HCT116 (cell line): ENCODE measurements at regions not wholly inside any gene's neighbourhood (a gene's known extent, or its start where the extent isn't known, plus 50 kb on each side); places are given as distances from the start of the nearest gene placed in this dataset.

ENCODE experiments used
- ATAC-seq: fragments of 200-7000 bp; cut with Tn5 transposase; 2 replicates; pipeline ENCODE4 v1.9.1; 2020; ENCODE audit warnings: mild to moderate bottlenecking, moderate library complexity
- BruUV-seq: library from RNA; stranded (reverse); fragments of 400-500 nt; replicated peaks from 2 replicates; lab custom pipeline; 2021; lab: Mats Ljungman, UMichigan
- CTCF ChIA-PET: fragments of 300-600 bp; sonication (Branson Sonifier 250); formaldehyde crosslinking; loops from one replicate; lab custom pipeline; 2021; ENCODE audit warnings: antibody characterized with exemption; lab: Charles Lee
- POLR2A ChIA-PET: fragments of 300-600, 350-600 bp; sonication (Branson Sonifier 250); formaldehyde crosslinking; loops from one replicate; lab custom pipeline; 2021; ENCODE audit warnings: antibody characterized with exemption; lab: Charles Lee
- RAD21 ChIA-PET, 2 experiments: fragments of 300-600 bp; sonication (Branson Sonifier 250); formaldehyde crosslinking; loops; one replicate each; lab custom pipeline; 2023; ENCODE audit warnings: low total read pairs in 2 of 2; ENCODE audit not compliant: uncharacterized antibody in 2 of 2, unreplicated experiment in 2 of 2, low non-redundant PET in 1 of 2; lab: Charles Lee
- DNase-seq: peaks from one replicate; pipeline ENCODE4 v3.0.0-alpha.2; 2010; ENCODE audit warnings: low read depth, low spot score
- H2AFZ ChIP-seq: fragments of 200-600 bp; shearing (Covaris generic), sonication (generic); 2 replicates; pipeline ENCODE4 v1.6.1; 2017; ENCODE audit warnings: low read depth, mixed run types, mixed read lengths, antibody characterized with exemption, low read length; ENCODE audit not compliant: poor library complexity, severe bottlenecking
- H3K27ac ChIP-seq: 2 replicates; pipeline ENCODE4 v1.5.1; 2012; ENCODE audit warnings: low read depth, low read length
- H3K27me3 ChIP-seq: fragments of 200-600 bp; sonication (generic); 2 replicates; pipeline ENCODE4 v1.6.1; 2016; ENCODE audit warnings: mixed run types, low read length, mixed read lengths; ENCODE audit not compliant: insufficient read depth
- H3K36me3 ChIP-seq, 2 experiments: fragments of 200-500 bp in 1 of 2; fragments of 200-600 bp in 1 of 2; sonication (Bioruptor generic) in 1 of 2; sonication (generic) in 1 of 2; 2 replicates each; pipeline versions ENCODE4 v1.5.1 to v1.6.1; 2014 to 2016; ENCODE audit warnings: low read length in 2 of 2, inconsistent platforms in 1 of 2, mixed read lengths in 1 of 2, mixed run types in 1 of 2; ENCODE audit not compliant: insufficient read depth in 2 of 2, control insufficient read depth in 1 of 2
- H3K4me1 ChIP-seq, 2 experiments: fragments of 200-600 bp in 1 of 2; sonication (generic) in 1 of 2; 2 replicates each; pipeline versions ENCODE4 v1.5.1 to v1.6.1; 2012 to 2017; ENCODE audit warnings: low read length in 2 of 2, inconsistent platforms in 1 of 2, mild to moderate bottlenecking in 1 of 2, mixed read lengths in 1 of 2, mixed run types in 1 of 2, moderate library complexity in 1 of 2; ENCODE audit not compliant: insufficient read depth in 2 of 2, control insufficient read depth in 1 of 2
- H3K4me2 ChIP-seq: fragments of 200-600 bp; sonication (generic); 2 replicates; pipeline ENCODE4 v1.6.1; 2017; ENCODE audit warnings: mixed run types, low read length, mixed read lengths
- H3K4me3 ChIP-seq, 2 experiments: fragments of 200-600 bp in 1 of 2; sonication (generic) in 1 of 2; replicated peaks in 1 of 2; 2 replicates each; pipeline ENCODE4 v1.5.1; 2011 to 2016; ENCODE audit warnings: low read length in 2 of 2, control low read depth in 1 of 2, low read depth in 1 of 2, mild to moderate bottlenecking in 1 of 2, mixed read lengths in 1 of 2, mixed run types in 1 of 2
- H3K79me2 ChIP-seq: fragments of 200-600 bp; sonication (generic); 2 replicates; pipeline ENCODE4 v1.6.1; 2017; ENCODE audit warnings: mild to moderate bottlenecking, mixed run types, low read length, moderate library complexity, mixed read lengths; ENCODE audit not compliant: insufficient read depth
- H3K9ac ChIP-seq: fragments of 200-600 bp; sonication (generic); 2 replicates; pipeline ENCODE4 v1.6.1; 2016; ENCODE audit warnings: low read length, mixed read lengths
- H3K9me2 ChIP-seq: fragments of 200-600 bp; sonication (generic), shearing (Covaris generic); 2 replicates; pipeline ENCODE4 v1.6.1; 2017; ENCODE audit warnings: mixed run types, mild to moderate bottlenecking, moderate library complexity; ENCODE audit not compliant: insufficient read depth
- H3K9me3 ChIP-seq, 2 experiments: fragments of 200-500 bp in 1 of 2; fragments of 200-600 bp in 1 of 2; sonication (Bioruptor generic) in 1 of 2; sonication (generic) in 1 of 2; 2 replicates each; pipeline ENCODE4 v1.6.1; 2014 to 2017; ENCODE audit warnings: low read length in 2 of 2, mixed read lengths in 2 of 2, inconsistent platforms in 1 of 2, low read depth in 1 of 2, mild to moderate bottlenecking in 1 of 2, mixed run types in 1 of 2, moderate library complexity in 1 of 2; ENCODE audit not compliant: control insufficient read depth in 1 of 2, insufficient read depth in 1 of 2
- H4K20me1 ChIP-seq: fragments of 200-600 bp; sonication (generic), shearing (Covaris generic); 2 replicates; pipeline ENCODE4 v1.6.1; 2017; ENCODE audit warnings: mixed run types, mild to moderate bottlenecking, moderate library complexity; ENCODE audit not compliant: insufficient read depth
- CEBPB ChIP-seq: IDR thresholded peaks from 2 replicates; pipeline ENCODE4 v1.6.1; 2012; ENCODE audit warnings: low read depth
- EGR1 ChIP-seq: IDR thresholded peaks from 2 replicates; pipeline ENCODE4 v1.6.1; 2012; ENCODE audit warnings: low read depth
- EZH2 ChIP-seq: fragments of 200-600 bp; sonication (generic); IDR thresholded peaks from 2 replicates; pipeline ENCODE4 v1.6.1; 2017; ENCODE audit warnings: antibody characterized with exemption, mixed run types
- EZH2phosphoT487 ChIP-seq: fragments of 200-600 bp; IDR thresholded peaks from 2 replicates; pipeline ENCODE4 v1.6.1; 2018; ENCODE audit warnings: antibody characterized with exemption, borderline replicate concordance
- MAX ChIP-seq: IDR thresholded peaks from 2 replicates; pipeline ENCODE4 v1.6.1; 2012
- POLR2AphosphoS5 ChIP-seq: IDR thresholded peaks from 2 replicates; pipeline ENCODE4 v1.6.1; 2011; ENCODE audit warnings: mild to moderate bottlenecking, low read depth, low read length, moderate library complexity
- RAD21 ChIP-seq: IDR thresholded peaks from 2 replicates; pipeline ENCODE4 v1.6.1; 2012; ENCODE audit warnings: low read depth, mild to moderate bottlenecking
- REST ChIP-seq: IDR thresholded peaks from 2 replicates; pipeline ENCODE4 v1.6.1; 2012; ENCODE audit warnings: low read depth
- SIN3A ChIP-seq: IDR thresholded peaks from 2 replicates; pipeline ENCODE4 v1.6.1; 2012; ENCODE audit warnings: low read depth
- SP1 ChIP-seq: IDR thresholded peaks from 2 replicates; pipeline ENCODE4 v1.6.1; 2012; ENCODE audit warnings: low read depth
- SRF ChIP-seq: IDR thresholded peaks from 2 replicates; pipeline ENCODE4 v1.6.1; 2012; ENCODE audit warnings: low read depth
- YY1 ChIP-seq: IDR thresholded peaks from 2 replicates; pipeline ENCODE4 v1.6.1; 2011; ENCODE audit warnings: low read length, low read depth, moderate library complexity, mild to moderate bottlenecking; ENCODE audit not compliant: insufficient replicate concordance; ENCODE audit errors: extremely low read depth
- ZBTB33 ChIP-seq: IDR thresholded peaks from 2 replicates; pipeline ENCODE4 v1.6.1; 2011; ENCODE audit warnings: mild to moderate bottlenecking, low read length, moderate library complexity; ENCODE audit not compliant: insufficient replicate concordance; ENCODE audit errors: extremely low read depth
- ZFX ChIP-seq: fragments of 450-650 bp; IDR thresholded peaks from 2 replicates; pipeline ENCODE4 v1.6.1; 2017
- intact Hi-C: fragments of 100-400 bp; cut with micrococcal nuclease; formaldehyde crosslinking; loops from 2 replicates; pipeline ENCODE4 v1.10.0; 2022

- TF ChIP-seq RAD21 (no peak), ZFX (no peak)
Observed at GRCh38 chr12:66786531-66787308, 107.8 kb upstream of the GRIP1 start (continued).

GRCh38 chr12:66799551-66799950, 120.7 kb upstream of the GRIP1 start:
- ChIA-PET POLR2A (no interaction called here), RAD21 (no interaction called here), CTCF (no interaction called here)
- Histone ChIP-seq H3K9ac (no peak overlapping the region), H3K4me1 (no peaks in the 10 kb centered on the region), H3K9me3 (no peaks in the 10 kb centered on the region), H2AFZ (no peak overlapping the region), H3K4me2 (no peak overlapping the region), H3K36me3 (no peaks in the 10 kb centered on the region), H3K27ac (no peak overlapping the region), H3K79me2 (no peaks in the 10 kb centered on the region), H4K20me1 (no peaks in the 10 kb centered on the region), H3K9me2 (no peaks in the 10 kb centered on the region), H3K4me3 (no peak overlapping the region), H3K27me3 (peaks cover 85% of the 10 kb centered on the region)
- no TSS peak for BruUV-seq
- no peak for TF ChIP-seq SP1
- TF ChIP-seq CEBPB, result no peak
- no peak for TF ChIP-seq POLR2AphosphoS5
- no peak for TF ChIP-seq REST
- no peak for TF ChIP-seq ZBTB33
- TF ChIP-seq SRF, result no peak
- no peak for TF ChIP-seq EZH2phosphoT487
- no peak for TF ChIP-seq ZFX
- TF ChIP-seq EGR1, result no peak
- no peak for TF ChIP-seq SIN3A
- no peak for TF ChIP-seq EZH2
- no peak for TF ChIP-seq YY1
- TF ChIP-seq MAX, result no peak
- ATAC-seq, result no peak
- intact Hi-C loops, result no loop called here
- no peak for DNase-seq
